ENCODE measurements at regions not wholly inside any gene's neighbourhood (a gene's known extent, or its start where the extent isn't known, plus 50 kb on each side); places are given as distances from the start of the nearest gene placed in this dataset.
"Not testable (repeated sequence)": the region's sequence is repeated elsewhere in the genome, so short reads cannot be mapped to it uniquely, and the experiment has no call there.

DNA sequence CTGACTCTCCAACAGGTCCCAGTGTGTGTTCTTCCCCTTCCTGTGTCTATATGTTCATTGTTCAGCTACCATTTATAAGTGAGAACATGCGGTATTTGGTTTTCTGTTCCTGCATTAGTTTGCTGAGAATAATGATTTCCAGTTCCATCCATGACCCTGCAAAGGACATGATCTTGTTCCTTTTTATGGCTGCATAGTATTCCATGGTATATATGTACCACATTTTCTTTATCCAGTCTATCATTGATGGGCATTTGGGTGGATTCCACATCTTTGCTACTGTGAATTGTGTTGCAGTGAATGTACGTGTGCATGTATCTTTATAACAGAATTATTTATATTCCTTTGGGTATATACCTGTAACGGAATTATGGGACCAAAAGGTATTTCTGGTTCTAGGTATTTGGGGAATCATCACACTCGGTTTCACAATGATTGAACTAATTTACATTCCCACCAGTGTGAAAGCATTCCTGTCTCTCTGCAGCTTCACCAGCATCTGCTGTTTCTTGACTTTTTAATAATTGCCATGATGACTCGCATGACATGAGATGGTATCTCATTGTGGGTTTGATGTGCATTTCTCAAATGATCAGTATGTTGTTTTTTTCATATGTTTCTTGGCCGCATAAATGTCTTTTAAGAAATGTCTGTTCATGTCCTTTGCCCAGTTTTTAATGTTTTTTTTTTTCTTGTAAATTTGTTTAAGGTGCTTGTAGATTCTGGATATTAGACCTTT lies 60.2 kb downstream of the LSMEM1 start:
- no peak for FAIRE-seq

GRCh38 chr7:112546723-112547513 lies 66.1 kb downstream of the LSMEM1 start:
- no peak for DNase-seq (ENCODE audit: insufficient read length, low spot score)
- no peak for FAIRE-seq

More for the DNA sequence above, 60.2 kb downstream of the LSMEM1 start:
- DNase-seq (ENCODE audit: insufficient read length, low spot score): no peak

GRCh38 chr7:112547916-112548315 lies 67.1 kb downstream of the LSMEM1 start:
- FAIRE-seq (no peak), DNase-seq (ENCODE audit: insufficient read length, low spot score) (no peak)

DNA sequence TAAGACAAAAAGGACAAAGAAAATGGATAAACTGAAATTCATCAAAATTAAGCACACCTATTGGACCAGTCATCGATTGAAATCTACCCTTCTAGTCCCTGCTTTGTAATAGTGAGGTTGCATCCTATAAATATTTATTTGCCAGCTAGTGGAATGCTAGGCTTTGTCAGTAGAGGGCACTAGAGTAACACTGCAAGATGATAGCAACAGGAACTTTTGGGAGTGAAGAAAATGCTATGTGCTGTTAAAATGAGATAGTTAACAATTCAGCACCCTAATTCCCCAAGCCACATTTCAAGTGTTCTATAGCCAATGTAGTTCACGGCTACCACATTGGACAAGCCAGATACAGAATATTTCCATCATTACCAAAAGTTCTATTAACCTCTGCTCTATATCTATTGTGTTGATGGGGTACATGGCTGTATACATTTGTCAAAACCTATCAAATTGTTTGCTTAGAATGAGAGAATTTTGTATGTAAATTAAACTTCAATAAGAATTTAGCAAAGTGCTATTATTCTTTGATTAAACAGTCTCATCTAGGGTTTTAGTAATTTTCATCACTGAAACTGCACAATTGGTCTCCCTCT lies 69.8 kb downstream of the LSMEM1 start:
- DNase-seq (ENCODE audit: insufficient read length, low spot score) (peak; percentile 40), FAIRE-seq (peak; percentile 90)

- FAIRE-seq; DNase-seq (ENCODE audit: insufficient read length, low spot score): not testable (repeated sequence)
Measured at GRCh38 chr7:112551521-112551920, 70.7 kb downstream of the LSMEM1 start.

GRCh38 chr7:112554591-112554990 lies 73.8 kb downstream of the LSMEM1 start:
- DNase-seq (ENCODE audit: insufficient read length, low spot score): no peak
- no peak for FAIRE-seq

- FAIRE-seq: peak; percentile 51
- no peak for DNase-seq (ENCODE audit: insufficient read length, low spot score)
Measured at GRCh38 chr7:112556633-112557032, 75.8 kb downstream of the LSMEM1 start.

GRCh38 chr7:112566442-112567324 lies 85.9 kb downstream of the LSMEM1 start:
- DNase-seq (ENCODE audit: insufficient read length, low spot score) (no peak), FAIRE-seq (no peak)

- FAIRE-seq (no peak), DNase-seq (ENCODE audit: insufficient read length, low spot score) (no peak)
Measured at GRCh38 chr7:112567388-112567787, 86.6 kb downstream of the LSMEM1 start.

DNA sequence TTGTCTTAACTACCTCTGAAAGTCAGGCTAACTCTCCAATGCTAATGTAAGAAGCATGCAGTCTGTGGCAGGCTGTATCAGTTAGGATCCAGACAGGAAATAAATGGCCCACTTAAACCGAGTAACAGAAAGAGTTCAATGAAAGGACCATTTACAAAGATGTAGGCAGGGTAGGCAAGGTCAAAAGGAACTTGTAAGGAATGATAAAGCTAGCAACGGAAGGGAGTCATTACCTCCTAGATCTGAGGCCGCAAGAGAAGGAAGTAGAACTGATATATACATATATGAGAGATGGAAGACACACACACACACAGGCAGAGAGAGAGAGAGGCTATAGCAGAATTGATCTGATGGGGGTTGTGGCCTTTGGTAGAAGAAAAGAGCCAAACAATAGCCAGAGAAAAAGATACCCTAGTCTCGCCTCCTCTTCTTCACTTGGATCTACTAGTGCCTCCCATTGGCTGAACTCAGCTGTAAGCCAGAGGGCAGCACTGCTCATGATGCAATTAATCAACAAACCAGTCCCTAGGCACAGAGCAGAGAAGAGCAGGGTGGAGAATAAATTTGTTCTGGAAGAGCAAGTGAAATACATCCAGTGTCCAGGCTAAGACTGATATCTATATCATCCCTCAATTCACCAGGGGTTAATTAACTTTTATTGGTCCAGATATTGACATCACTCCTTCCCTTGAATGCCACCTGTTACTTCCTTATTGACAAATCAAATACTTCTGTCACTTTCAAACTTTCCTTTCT lies 91.2 kb downstream of the LSMEM1 start:
- FAIRE-seq (no peak), DNase-seq (ENCODE audit: insufficient read length, low spot score) (no peak)

DNA sequence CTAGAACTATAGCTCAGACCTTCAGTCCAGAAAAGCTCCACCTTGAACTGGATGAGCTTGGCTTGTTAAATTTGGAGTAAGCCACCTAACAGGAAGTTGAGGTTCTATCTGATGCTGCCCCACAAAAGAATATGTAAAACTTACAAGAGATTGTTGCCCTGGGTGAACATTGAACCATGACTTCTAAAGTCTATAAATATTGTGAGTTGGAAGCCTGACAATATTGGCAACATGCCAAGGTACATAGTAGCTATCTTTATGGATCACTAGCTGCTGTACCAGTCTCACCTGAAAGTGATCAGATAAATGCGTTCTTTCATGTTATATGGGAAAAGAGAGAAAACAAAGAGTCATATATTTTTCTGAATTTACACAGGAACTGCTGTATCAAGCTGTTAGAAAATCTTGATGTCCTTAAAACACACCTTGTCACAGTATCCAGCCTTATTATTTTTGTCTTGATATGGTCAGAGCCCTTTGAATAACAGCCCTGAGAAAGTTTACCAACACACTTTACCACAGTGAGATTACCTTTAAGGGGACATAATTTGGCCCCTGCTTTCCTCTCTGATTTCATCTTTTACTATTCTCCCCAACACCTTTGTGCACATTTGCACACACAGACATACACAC lies 92.0 kb downstream of the LSMEM1 start:
- FAIRE-seq (no peak), DNase-seq (ENCODE audit: insufficient read length, low spot score) (no peak)

DNA sequence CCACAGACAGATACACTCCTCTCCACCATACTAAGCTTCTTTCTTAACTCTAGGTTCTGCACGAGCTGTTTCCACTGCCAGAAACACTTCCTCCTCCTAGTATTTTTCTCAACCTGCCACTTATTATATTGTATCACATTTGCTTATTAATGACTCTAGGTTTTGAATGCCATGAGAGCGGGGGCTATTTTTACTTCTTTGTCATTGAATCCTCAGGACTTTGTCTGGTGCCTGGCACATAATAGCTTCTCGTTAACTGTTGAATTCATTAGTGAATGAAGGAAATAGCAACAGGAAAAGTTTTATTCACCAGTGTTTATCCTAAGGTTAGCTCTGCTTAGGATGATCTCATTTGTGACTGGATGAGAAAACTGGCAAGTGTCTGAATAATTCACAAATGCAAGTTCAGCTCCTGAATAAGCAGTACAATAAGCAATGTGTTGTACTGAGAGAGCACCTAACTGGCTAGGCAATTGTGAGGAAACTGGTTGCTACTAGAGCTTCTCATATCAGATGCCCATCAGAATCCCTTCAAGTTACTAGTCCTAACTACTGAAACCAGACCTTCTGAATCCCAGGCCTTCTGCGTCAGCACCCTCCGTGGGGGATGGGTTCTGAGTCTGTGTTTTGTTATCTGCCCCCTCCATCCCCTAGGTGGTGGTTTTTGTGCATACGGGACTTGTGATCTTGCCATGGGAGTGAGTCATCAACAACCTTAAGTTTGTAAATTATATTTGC lies 92.7 kb downstream of the LSMEM1 start:
- DNase-seq (ENCODE audit: insufficient read length, low spot score) (no peak), FAIRE-seq (no peak)

DNA sequence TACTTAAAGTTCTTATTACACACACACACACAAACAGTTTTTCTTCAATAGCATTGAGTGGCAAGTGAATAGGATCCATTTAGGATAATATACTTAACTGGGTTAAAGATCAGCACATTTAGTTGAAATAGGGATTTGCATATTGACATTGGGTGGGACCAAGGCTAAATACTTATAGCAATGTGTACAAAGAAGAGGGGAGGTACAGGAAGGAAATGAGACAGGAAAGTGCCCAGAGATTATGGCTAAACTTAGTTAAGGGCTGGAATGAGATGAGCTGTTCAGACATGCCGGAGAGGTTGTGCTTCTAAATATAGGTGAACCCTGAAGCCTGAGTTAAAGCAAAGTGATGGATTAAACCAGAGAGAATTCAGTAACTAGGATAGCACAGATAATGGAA lies 95.1 kb downstream of the LSMEM1 start:
- FAIRE-seq: no peak
- no peak for DNase-seq (ENCODE audit: insufficient read length, low spot score)

DNA sequence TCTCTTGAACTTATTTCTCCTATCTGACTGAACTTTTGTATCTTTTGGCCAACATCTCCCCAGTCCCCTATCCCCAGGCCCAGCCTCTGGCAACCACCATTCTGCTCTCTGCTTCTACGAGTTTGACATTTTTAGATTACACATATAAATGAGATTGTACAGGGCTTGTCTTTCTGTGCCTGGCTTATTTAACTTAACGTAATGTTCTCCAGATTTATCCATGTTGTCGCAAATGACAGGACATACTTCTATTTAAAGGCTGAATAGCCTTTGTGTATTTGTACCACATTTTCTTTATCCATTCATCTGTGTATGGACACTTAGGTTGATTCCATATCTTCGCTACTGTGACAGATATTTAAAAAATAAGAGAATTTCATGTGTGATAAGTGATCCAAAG lies 98.6 kb downstream of the LSMEM1 start:
- DNase-seq (ENCODE audit: insufficient read length, low spot score) (no peak), FAIRE-seq (no peak)

DNA sequence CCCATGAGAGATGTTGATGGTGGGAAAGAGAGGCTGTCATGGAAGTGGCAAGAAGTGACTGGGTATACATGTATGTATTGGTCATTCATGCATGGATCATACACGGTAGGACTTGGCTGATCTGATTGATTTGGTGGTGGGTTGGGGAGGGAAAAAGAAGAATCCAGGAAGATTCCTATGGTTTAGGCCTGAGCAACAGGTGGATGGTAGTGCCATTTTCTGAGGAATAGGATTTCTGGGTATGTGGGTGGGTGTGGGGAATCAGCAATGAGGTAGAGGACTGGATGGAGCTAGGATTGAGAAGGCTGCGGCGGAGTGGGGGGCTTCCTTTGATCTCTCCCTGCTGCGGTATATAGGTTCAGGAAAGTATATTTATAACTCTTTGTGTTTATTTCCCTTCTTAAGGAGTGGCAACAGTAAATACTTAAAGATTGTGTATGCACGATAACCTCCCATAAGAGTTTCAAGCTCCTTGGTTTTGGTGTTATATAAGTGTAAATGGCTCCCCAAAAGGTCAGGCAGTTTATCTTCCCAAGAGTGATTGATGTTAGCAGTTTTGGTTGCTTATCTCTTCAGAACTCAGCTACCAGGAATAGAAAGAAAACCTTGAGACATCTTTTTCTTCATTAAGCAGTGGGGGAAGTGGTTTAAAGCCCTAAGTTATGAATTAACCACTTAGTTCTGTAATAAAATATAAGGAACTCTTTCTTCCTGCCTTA lies 100.1 kb downstream of the LSMEM1 start:
- DNase-seq (ENCODE audit: insufficient read length, low spot score) (no peak), FAIRE-seq (no peak)

DNA sequence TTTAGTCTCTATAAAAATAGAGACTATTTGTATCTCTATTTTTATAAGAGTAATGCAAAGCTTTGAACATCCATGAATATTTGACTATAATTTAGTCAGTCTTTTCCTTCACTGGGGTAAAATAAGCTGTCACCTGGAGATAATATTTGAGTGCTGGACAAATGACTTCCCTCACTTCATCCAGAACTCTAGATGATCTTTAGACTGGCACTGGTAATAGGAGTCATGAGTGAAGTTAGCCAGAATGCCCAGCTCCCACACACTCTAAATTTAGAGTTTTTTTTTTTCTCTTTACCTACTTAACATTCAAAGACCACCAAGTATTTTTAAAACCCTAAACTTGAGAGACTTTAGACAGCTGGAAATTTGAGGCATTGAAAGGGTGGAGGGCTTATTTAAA lies 100.7 kb downstream of the LSMEM1 start:
- DNase-seq (ENCODE audit: insufficient read length, low spot score) (no peak), FAIRE-seq (no peak)

DNA sequence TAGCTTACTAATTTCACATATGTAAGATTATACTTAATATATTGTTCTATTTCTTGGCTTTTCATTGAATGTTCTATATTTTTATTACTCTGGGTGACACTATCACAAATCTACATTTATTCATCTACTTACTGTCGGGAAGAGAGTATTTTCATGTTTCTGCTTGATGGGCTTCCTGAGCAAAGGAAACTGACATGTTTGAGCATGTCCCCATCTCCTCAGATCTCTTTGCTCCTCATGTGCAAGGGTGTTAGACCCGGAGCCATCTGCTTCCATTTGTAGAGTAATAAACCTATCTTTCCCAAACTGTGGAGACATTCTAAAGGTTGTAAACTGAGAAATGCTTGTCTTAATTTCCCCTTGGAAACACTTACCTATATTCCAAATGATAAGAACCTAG lies 103.5 kb downstream of the LSMEM1 start:
- FAIRE-seq: no peak

DNA sequence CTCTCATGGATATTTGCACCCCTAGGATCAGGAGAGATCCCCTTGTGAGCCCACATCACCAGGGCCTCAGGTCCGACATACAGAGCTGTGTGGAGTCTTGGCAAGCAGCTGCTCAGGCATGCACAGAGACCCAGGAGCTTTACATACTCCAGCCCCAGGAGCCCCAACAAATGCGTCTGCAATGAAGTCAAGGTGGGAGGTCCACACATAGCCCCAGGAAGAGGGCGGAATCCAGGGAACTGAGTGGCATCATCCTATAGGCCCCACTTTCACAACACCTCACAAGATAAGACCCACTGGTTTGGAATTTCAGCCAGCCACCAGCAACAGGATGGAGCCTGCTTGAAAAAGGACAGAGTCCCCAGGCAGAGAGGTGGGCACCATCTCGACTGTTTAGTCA lies 106.7 kb downstream of the LSMEM1 start:
- FAIRE-seq (no peak), DNase-seq (ENCODE audit: insufficient read length, low spot score) (no peak)

More for the DNA sequence above, 103.5 kb downstream of the LSMEM1 start:
- DNase-seq (ENCODE audit: insufficient read length, low spot score): no peak

All from GM19239 (cell line).